HG03097 (cell line): ENCODE measurements at regions not wholly inside any gene's neighbourhood (a gene's known extent, or its start where the extent isn't known, plus 50 kb on each side); places are given as distances from the start of the nearest gene placed in this dataset.

ENCODE experiments used
- ATAC-seq: cut with Tn5 transposase; IDR thresholded peaks from one replicate; pipeline ENCODE4 v1.9.1; 2021; ENCODE audit not compliant: unreplicated experiment, low FRiP score

DNA sequence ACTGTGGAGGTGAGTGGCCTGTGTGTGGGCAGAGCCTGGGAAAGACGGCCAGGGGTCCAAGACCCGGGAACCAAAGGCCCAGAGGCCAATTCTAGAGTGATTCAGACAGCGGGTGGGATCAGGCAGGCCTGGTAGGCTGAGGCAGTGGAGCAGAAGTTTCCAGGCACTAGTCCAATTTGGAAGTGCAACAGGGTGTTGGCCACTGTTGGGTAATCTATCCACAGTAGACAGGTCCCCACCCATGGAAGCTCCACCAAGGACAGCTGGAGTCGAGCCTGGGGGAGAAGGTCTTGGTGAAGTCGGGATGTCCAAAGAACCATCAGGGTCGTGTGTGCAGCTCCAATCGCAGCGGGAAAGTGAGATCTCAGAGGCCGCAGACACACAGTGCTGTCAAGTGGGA, 125.8 kb upstream of the COPS8 start:
- ATAC-seq = no peak

DNA sequence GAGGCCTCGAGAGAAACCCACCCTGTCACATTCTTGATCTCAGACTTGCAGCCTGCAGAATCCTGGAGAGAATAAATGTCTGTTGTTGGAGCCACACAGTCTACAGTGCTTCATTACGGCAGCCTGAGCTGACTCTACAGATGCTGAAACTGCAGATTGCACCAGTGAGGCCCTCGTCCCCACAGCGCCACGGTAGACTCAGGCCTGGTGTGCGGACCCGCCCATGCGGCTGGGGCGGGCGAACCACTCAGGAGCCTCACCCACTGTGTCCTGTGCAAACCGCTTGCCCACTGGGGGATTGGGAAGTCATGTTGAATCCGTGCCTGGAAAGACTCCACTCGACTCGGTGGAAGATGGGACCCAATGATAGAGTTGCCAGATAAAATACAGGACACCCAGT, 125.2 kb upstream of the COPS8 start:
- ATAC-seq = no peak

DNA sequence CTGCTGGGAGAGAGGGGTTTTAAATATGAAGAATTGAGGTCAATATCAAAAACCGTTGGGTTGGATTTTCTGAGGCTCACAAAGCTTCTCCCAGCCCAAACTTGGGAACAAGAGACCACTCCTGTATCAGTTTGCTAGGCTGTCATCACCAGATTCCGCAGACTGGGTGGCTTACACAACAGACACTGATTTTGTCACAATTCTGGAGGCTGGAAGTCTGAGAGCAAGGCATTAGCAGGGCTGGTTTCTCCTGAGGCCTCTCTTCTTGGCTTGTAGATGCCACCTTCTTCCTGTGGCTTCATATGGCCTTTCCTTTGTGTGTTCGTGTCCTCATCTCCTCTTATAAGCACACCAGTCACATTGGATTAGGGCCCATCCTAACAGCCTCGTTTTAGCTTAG, 122.9 kb upstream of the COPS8 start:
- no peak for ATAC-seq

DNA sequence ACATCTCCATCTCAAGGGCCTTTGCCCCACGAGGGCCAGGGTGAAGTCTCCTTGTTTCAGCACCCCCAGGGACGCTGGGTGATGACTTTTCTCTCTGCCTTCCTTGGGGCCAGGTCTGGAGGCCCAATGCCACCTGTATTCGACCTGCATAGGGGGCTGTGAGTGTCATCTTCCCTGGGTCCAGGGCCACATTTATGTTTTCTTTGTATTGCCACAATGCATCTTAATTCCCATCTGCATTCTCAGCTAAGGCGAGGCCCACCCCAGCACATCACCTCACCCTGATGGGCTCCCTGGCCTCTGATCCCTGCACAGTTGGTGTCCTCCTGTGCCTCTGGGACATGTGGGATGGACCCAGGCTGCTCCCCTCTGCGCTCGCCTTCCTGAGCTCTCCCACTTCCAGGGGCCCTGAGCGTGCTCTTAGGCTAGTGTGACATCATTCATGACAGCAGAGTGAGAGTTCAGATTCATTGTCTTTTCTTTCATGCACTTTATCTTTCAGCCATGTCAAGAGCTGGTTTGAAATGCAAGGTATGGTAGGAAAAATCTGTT, 122.0 kb upstream of the COPS8 start:
- ATAC-seq = no peak

DNA sequence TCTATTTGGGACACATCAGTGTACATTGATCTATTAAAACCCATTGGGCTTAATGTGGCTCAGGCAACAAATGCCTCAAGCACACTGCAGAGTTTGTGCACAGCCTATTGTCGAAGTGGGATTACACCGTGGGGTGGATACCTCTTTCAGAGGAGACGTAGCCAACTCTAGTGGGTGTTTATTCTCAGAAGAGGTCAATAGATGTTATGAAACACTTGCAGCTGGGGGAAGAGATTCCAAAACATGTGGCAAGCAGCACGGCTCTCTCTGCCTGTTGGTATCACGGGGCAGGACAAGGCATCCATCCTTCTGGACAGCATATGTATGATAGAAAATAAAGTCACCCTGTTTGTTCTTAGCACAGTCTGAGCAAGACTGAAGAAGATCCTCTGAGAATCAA, 121.4 kb upstream of the COPS8 start:
- ATAC-seq = no peak

DNA sequence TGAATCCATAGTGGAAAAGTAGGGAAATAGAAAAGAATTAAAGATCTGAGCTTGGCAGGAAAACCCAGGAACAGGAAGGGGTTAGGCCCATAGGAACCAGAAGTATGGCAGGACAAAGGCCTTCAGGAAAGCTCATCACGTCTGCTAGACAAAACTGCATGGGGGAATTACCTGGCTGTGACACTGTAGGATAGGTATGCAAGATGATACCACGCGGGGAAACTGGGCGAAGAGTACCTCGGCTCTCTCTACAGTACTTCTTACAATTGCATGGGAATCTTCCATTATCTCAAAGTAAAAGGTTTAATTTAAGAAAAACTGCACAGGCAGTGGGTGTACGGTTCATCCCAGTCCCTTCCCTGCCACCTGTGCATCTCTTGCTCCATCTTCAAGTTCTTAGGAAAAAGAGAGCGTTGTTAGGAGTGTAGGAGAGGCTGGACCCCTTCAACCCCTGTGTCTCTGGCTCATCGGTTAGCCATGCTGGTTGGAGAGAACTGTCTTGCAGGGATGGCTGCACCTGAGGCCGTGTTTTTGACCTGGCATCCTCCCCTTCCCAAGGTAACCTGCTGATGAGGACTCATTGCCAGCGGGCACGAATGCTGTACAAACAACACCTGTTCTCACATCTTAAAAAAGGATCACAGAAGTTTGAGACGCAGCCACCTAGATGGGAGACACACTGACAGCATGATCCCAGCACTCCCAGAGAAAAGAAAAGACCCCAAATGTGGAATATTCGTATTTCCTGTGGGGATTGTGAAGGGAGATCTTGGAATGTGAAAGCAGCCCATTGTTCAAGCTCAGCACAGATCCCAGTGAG, 120.5 kb upstream of the COPS8 start:
- ATAC-seq = no peak

DNA sequence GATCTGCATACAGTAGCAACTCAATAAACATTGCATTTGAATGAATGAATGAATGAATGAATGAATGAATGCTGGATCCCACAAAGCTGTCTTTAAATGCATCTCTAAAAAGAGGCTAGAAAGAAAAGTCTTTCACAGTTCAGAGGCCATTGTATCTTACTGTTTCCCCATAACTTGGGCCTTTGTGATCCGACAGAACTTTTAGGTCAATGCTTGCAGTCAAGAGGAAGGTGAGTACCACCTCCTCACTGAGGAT, 119.9 kb upstream of the COPS8 start:
- ATAC-seq = no peak

DNA sequence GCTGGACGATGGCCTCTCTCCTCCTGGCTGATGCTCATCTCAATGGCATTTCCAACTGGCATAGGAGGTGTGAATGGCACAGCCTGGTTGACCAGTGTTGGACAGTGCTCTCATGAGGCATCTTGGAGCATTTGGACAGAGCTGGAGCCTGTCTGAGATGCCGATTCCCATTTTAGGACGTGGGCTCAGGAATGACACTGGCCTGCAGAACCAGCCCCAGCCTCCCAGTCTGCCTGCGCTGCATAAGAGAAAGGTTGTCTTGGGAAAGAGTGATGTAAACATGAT, 118.2 kb upstream of the COPS8 start:
- ATAC-seq = no peak

DNA sequence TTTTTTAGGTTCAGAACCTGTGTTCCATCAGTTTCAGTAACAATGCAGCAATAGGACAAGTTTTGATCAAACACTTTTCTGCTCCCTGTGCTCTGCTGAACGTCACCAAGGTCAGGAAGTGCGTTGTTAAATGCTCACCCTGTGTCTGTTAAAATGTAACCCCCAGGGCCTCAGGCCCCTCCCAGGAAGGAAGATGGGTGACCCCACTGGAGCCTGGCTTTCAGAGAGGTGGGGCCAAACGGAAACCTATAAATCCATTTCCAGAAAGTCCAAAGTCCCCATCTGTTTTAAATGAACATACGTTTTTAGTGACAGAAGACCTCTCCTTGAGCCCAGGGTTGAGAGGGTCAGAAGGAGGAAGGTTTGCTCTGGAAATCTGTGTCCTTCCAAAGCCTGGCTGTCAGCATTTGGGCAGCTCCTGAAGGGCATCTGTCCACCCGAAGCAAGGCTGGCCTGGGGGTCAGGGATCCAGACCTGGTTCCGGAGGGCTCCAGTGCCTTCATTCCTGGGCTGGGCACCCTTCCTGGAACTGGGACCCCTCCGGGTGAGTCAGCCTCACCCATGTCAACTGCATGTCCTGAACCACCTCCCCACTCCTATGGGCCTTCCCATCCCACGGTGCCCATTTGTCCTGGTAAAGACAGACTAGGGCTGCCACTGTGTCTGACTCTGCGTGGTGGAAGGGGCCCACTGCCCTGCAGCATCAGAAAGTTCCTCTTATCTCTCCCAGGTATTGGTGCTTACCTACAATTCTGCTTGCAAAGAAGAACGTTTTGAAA, 117.4 kb upstream of the COPS8 start:
- peak; percentile 82 for ATAC-seq

DNA sequence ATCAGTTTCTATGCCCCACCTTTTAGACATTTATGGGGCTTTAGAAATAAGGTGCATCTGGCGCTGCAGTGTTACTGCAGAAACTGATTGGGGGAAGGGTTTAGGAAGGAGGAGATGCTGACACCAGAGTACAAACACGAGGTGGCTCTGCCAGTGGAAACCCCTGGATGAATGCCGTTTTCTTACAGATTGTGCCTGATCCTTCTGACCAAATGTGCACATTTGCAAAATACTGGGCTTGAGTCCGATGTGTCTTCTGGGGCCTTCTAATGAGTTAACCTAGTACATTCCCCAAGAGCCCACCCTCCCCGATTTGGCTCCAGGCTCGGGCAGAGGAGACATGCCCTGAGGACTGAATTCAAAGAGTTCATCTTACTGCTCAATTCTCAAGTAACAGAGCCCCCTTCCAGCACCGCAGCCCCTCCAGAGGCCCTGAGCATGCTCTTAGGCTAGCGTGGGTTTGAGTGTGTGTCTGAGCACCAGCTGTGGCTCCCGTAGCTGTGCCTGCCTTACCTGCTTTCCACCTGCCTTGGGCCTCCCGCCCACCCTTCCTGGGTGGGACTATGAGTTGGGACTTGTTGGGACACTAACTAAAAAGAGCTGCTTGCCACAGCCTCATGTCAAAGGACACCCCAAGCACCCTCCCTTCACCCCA, 116.7 kb upstream of the COPS8 start:
- no peak for ATAC-seq

DNA sequence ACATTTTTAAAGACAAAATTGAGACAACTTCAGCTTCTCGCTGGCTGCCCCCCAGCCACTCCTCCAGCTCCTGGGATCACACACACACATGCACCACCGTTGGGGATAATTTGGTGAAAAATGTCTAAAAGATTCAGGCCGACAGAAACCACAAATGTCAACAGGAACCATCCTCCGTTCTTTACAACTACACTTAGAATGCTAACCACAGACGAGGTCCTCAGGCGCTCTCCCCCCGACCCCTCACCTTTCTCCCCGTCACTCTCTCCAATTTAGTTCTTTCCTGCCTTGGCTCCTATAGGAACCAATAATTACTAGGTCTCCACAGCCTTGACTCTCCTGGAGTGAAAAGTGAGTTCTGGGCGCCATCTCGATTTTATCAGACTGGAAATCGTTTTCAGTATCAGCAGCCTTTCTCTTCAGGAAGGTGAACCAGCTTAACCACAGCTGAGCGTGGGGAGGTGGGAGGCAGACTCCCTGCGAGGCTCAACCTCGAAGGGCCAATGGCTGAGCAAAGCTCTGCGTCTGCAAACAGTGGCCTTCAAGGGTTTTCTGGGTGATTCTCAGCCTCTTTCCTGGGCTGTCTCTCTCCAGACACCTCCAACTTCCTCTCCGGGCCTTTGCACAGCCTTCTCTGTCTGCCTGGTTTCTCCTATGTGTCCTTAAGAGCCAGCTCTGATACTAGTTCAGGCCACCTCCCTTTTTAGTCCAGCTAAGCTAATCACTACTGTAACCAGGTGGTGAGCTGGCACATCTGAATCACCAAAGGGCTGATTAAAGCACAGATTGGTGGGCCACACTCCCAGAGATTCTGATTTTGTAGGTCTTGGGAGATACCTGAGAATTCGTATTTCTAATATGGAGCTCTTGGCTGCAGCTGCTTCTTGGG, 115.7 kb upstream of the COPS8 start:
- no peak for ATAC-seq

DNA sequence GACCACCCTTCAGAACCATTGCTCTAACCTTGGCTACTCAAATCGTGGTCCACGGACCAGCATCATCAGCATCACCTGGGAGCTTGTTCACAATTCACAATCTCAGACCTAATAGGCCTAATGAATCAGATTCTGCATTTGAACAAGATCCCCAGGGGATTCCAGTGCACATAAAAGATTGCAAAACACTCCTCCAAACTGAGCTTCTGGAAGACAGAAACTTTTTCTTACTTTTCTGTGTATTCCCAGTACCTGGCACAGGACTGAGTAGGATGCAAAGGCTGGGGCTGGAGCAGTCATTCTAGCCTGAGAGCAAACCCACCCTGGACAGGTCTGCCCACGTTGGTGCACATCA, 115.1 kb upstream of the COPS8 start:
- no peak for ATAC-seq

DNA sequence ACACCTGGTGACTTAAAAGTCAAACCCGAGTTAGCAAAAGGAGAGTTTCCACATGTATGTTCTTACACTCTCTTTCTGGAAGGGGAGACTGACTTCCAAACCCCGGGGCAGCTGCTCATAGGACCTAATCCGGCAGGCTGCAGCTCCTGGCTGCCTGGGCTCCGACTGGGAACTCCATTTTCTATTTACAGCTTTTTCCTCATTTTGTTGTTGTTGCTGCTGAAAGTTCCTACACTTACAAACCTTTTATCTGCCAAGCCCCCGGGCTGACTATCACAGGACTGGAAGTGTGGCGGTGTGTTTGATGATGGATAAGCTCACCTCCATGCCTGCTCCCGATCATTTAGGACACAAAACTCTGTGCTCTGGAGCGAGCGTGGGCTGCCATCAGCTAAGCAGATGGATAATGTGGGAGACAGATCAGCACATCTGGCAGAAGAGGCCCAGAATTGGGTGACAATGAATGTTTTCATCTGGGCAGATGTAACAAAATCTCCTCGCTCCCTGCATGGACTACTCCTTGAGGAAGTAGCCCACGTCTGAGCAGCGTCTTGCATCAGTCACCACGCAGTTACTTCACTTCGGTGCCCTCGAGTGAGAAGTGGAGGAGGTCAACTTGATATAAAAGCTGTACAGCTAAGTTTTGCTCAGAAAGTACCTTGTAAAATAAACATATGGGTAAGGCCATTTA, 114.4 kb upstream of the COPS8 start:
- no peak for ATAC-seq

DNA sequence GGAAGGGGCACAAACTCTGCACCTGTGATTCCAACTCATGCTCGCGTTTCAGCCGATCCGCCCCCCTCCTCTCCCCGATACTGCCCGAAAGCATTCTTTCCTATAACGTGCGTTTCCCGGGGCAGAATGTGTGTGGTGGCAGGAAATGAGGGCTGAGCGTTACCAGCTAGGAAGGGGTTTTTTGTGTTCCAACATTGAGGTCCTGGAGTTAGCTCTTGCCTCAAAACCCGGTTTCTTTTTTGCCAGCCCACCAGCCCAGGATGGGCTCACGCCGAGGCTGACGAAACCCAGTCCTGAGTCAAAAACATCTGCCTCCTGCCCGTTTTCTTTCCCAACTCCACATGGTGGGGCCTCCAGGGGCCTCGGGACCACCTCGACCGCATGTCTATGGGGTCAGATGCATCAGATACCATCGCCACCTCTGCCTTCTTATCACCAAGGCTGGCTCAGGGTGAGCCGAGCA, 113.7 kb upstream of the COPS8 start:
- no peak for ATAC-seq

DNA sequence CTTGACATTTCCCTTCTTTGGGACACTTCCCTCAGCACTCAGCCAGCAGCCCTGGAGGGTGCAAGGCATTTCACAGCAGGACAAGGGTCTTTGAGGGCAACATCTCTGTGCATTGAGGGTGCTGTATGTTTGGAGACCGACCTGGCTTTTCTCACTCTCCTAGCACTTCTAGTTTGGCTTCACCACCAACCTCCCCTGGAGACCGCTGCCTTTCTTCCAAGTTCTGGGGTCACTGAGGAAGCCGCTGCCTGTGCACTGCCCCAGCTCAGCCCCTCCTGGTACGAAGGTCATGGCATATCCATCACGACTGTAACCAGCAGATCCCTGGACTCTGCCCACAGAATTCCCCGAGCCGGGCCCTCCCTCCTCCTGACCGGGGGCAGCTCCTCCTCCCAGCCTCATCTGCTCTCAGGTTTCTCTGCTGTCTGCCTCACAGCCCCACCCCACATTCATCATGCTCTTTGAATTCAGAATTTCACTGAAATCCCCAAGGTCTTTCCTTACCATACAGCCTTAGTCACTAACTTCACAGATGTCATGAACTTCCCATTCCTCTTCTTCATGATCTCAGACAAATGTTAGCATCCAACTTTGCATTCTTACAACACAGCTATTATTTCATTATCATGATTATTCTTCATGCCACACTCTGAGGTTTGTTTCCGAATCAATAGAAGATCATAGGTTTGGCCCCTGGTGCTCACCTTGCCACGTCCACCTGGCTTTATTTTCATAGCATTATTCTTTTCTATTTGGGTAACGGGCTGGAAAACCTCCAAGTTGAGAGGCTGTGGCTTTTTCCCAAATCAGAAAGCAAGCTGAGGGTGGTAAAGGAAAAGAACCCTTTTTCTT, 113.0 kb upstream of the COPS8 start:
- no peak for ATAC-seq

DNA sequence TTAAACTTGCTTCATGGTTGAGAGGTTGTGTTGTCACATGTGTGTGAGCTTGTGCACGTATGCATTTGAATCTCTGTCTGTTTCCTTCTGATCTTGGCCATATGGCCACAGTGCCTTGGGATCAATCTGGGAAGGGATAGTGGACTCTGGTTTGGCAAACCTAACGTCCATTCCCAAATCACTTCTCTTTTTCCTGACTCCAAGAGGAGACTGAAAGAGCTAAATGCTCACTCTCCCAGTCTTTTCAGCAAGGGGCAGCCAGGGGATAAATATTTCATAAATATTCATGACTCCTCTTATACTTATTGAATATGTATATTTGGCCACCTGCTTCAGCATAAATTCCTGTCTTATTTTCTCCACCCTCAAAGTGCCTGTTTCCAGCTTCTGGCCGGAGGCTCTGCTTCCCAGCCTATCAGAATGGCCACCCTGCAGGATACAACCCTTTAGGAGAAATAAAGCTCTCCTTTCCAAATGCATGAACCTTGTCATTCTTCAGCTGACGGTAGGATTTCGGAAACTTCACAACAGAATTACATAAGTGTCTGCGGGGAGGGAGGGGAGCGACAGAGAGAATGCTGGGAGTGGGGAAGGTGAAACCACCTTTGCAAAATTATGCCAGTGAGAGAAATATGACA, 112.2 kb upstream of the COPS8 start:
- no peak for ATAC-seq

DNA sequence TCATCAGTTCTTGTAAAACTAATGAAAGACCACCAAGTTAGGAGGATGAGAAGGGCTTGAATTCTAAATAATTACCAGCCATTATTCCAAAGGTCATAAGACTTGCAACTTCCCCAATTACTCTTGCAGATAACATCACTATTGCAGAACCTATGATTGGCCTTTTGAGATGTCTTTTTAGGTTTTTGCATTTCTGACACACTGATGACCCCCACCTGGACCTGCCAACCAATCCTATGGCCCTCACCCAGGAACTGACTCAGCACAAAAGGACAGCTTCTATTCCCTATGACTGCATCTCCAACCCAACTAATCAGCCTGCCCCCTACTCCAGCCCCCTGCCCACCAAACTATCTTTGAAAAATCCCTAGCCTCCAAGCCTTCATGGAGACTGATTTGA, 111.5 kb upstream of the COPS8 start:
- no peak for ATAC-seq

DNA sequence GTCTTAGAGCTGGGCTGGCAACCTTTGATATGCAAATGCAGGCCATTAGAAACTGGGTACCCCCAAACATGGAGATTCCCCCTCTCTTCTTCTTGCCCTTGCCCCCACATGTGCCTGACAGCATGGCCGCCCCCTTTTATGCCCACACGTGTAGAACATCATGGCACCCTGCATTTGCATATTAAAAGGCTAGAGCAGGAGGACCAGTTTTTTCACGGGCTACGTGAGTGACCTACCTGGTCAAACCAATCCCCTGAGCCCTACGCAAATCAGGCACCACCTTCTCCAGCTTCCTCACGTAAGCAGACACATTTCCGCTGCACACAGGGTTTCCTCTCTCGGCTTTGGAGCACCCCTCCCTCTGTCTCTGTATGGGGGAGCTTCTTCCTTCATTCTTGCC, 110.9 kb upstream of the COPS8 start:
- ATAC-seq = no peak

DNA sequence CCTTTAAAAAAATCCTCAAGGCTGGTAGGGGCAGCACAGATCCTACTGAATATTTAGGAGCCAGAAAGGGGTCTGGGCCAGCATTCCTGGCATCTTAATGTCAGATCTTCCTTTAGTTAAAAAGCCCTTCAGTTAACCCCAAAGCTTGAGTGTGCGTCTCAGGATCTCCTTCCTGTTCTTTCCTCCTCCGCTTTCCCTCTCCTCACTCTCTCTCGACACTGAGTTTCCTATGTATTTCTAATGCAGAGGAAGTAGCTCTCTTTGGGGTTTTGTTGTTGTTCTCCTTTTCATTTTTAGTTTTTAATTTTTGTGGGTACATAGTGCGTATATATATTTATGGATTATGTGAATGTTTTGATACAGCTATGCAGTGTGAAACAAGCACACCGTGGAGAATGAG, 109.9 kb upstream of the COPS8 start:
- no peak for ATAC-seq
